Astrocyte (in vitro differentiated cells and primary cell): ENCODE measurements at regions not wholly inside any gene's neighbourhood (a gene's known extent, or its start where the extent isn't known, plus 50 kb on each side); places are given as distances from the start of the nearest gene placed in this dataset.

Experiments
- CTCF ChIP-seq: IDR thresholded peaks from 2 replicates; pipeline ENCODE4 v1.5.1; 2011; ENCODE audit warnings: low read depth, mild to moderate bottlenecking, inconsistent platforms, low read length, moderate library complexity; ENCODE audit not compliant: insufficient read depth
- EZH2 ChIP-seq: IDR thresholded peaks from 2 replicates; pipeline ENCODE4 v1.6.1; 2012; ENCODE audit warnings: mild to moderate bottlenecking, low read length, inconsistent platforms; ENCODE audit not compliant: insufficient read depth

- no peak for TF ChIP-seq CTCF
- TF ChIP-seq EZH2, result no peak
Observed at GRCh38 chr4:155564086-155564485, 102.6 kb upstream of the GUCY1A1 start.
